ENCODE measurements at regions not wholly inside any gene's neighbourhood (a gene's known extent, or its start where the extent isn't known, plus 50 kb on each side); places are given as distances from the start of the nearest gene placed in this dataset.

GRCh38 chr13:22642088-22642487, 538.7 kb upstream of the SGCG start:
- no peaks in the 10 kb centered on the region for H3K79me2 ChIP-seq (ENCODE audit: insufficient read depth)
- H3K9me3 ChIP-seq: no peaks in the 10 kb centered on the region
- 0% methylated on average over 3 of the region's 8 CpGs for WGBS (ENCODE audit: low lambda C conversion rate)
- no peaks in the 10 kb centered on the region for H3K36me3 ChIP-seq (replicated peaks in 1 of 2; ENCODE audit: control insufficient read depth in 1 of 2, insufficient read depth in 2 of 2, low read length in 1 of 2)
- CTCF ChIA-PET: no interaction called here
- H3K4me3 ChIP-seq (ENCODE audit: low read depth in 2 of 2, low read length in 1 of 2): no peak overlapping the region
- TF ChIP-seq CHD2 (IDR thresholded peaks at IDR 0.05; ENCODE audit: low read length, partially characterized antibody): no peak
- no peak overlapping the region for H3K9ac ChIP-seq
- H3F3A ChIP-seq (replicated peaks; ENCODE audit: insufficient read depth): no peaks in the 10 kb centered on the region
- H3K27ac ChIP-seq (ENCODE audit: low read depth in 2 of 2, low read length in 1 of 2): no peak overlapping the region
- POLR2A ChIA-PET: no interaction called here
- no peaks in the 10 kb centered on the region for H4K20me1 ChIP-seq (ENCODE audit: insufficient read depth)
- no peaks in the 10 kb centered on the region for H3K27me3 ChIP-seq (ENCODE audit: insufficient read depth)
- H3K9me2 ChIP-seq: no peaks in the 10 kb centered on the region
- H3K4me2 ChIP-seq: no peak overlapping the region
- DNase-seq: no peak
- H2AFZ ChIP-seq (ENCODE audit: low read depth): no peak overlapping the region
- no peaks in the 10 kb centered on the region for H3K4me1 ChIP-seq (ENCODE audit: control insufficient read depth in 1 of 2, insufficient read depth in 2 of 2, low read depth in 1 of 2, low read length in 1 of 2)

- POLR2A ChIA-PET: no interaction called here
- TF ChIP-seq REST (IDR thresholded peaks at IDR 0.05; ENCODE audit: low read depth, low read length) (no peak), TAF1 (IDR thresholded peaks at IDR 0.05; ENCODE audit: borderline replicate concordance, low read depth, low read length) (no peak), GATA2 (CRISPR knock-in tag; IDR thresholded peaks at IDR 0.05) (no peak), MAX (IDR thresholded peaks at IDR 0.05; ENCODE audit: low read depth) (no peak), MEF2A (IDR thresholded peaks at IDR 0.05; ENCODE audit: borderline replicate concordance, low read depth) (no peak), EP300 (IDR thresholded peaks at IDR 0.05; ENCODE audit: borderline replicate concordance in 1 of 2, low read depth in 1 of 2, low read length in 1 of 2) (no peak), RCOR1 (IDR thresholded peaks at IDR 0.05; ENCODE audit: low read length) (no peak), ELF1 (IDR thresholded peaks at IDR 0.05) (no peak), SIN3A (IDR thresholded peaks at IDR 0.05; ENCODE audit: borderline replicate concordance, low read depth, low read length) (no peak), TCF12 (IDR thresholded peaks at IDR 0.05) (no peak), MXI1 (IDR thresholded peaks at IDR 0.05; ENCODE audit: low read depth, low read length) (no peak), CTCF (IDR thresholded peaks at IDR 0.05) (no peak), POLR2AphosphoS5 (IDR thresholded peaks at IDR 0.05; ENCODE audit: low read depth, low read length) (no peak), YY1 (IDR thresholded peaks at IDR 0.05; ENCODE audit: low read depth) (no peak), TEAD4 (IDR thresholded peaks at IDR 0.05; ENCODE audit: borderline replicate concordance, insufficient read depth) (no peak), NFIC (IDR thresholded peaks at IDR 0.05; ENCODE audit: borderline replicate concordance) (no peak), NRF1 (IDR thresholded peaks at IDR 0.05; ENCODE audit: low read depth, low read length) (no peak), USF1 (IDR thresholded peaks at IDR 0.05; ENCODE audit: borderline replicate concordance, low read depth) (no peak)
Observed at GRCh38 chr13:22644941-22645340, 535.8 kb upstream of the SGCG start.

More at GRCh38 chr13:22644941-22645340, 535.8 kb upstream of the SGCG start:
- Histone ChIP-seq H3K4me1 (ENCODE audit: control insufficient read depth in 1 of 2, insufficient read depth in 2 of 2, low read depth in 1 of 2, low read length in 1 of 2) (no peaks in the 10 kb centered on the region), H3K27me3 (ENCODE audit: insufficient read depth) (no peaks in the 10 kb centered on the region), H4K20me1 (ENCODE audit: insufficient read depth) (no peaks in the 10 kb centered on the region), H3K9ac (no peak overlapping the region), H3K4me3 (ENCODE audit: low read depth in 2 of 2, low read length in 1 of 2) (no peak overlapping the region), H3K9me2 (no peaks in the 10 kb centered on the region), H3F3A (replicated peaks; ENCODE audit: insufficient read depth) (no peaks in the 10 kb centered on the region), H3K36me3 (replicated peaks in 1 of 2; ENCODE audit: control insufficient read depth in 1 of 2, insufficient read depth in 2 of 2, low read length in 1 of 2) (no peaks in the 10 kb centered on the region), H2AFZ (ENCODE audit: low read depth) (no peak overlapping the region), H3K4me2 (no peak overlapping the region), H3K79me2 (ENCODE audit: insufficient read depth) (no peaks in the 10 kb centered on the region), H3K9me3 (no peaks in the 10 kb centered on the region), H3K27ac (ENCODE audit: low read depth in 2 of 2, low read length in 1 of 2) (no peak overlapping the region)
- under 1% methylated on average over 4 of the region's 4 CpGs for WGBS (ENCODE audit: low lambda C conversion rate)
- CTCF ChIA-PET: no interaction called here
- DNase-seq: no peak

Data from SK-N-SH (cell line).